Uterus (tissue), 3 donors: ENCODE measurements at regions not wholly inside any gene's neighbourhood (a gene's known extent, or its start where the extent isn't known, plus 50 kb on each side); places are given as distances from the start of the nearest gene placed in this dataset.

Source experiments
- DNase-seq, 2 donors: peaks; one replicate each; pipeline ENCODE4 v3.0.0-alpha.2; 2019 to 2020
- H3K27ac ChIP-seq, 2 donors: fragments of 200-600 bp; sonication (generic); 1 replicate in 1 of 2; 2 replicates in 1 of 2; pipeline ENCODE4 v1.5.1; 2016 to 2018
- H3K27me3 ChIP-seq, 2 donors: fragments of 200-600 bp; sonication (generic); one replicate each; pipeline ENCODE4 v1.5.1; 2018 to 2019; ENCODE audit warnings: control low read depth in 1 of 2
- H3K36me3 ChIP-seq, 2 donors: fragments of 200-600 bp; sonication (generic); one replicate each; pipeline ENCODE4 v1.5.1; 2019; ENCODE audit warnings: control low read depth in 1 of 2
- H3K4me1 ChIP-seq, 2 donors: fragments of 200-600 bp; sonication (generic); one replicate each; pipeline ENCODE4 v1.5.1; 2018 to 2019; ENCODE audit warnings: control low read depth in 1 of 2
- H3K4me3 ChIP-seq, 2 donors: fragments of 200-600 bp; sonication (generic); 1 replicate in 1 of 2; 2 replicates in 1 of 2; pipeline ENCODE4 v1.5.1; 2018 to 2019; ENCODE audit warnings: mild to moderate bottlenecking in 1 of 2
- H3K9me3 ChIP-seq, 2 donors: fragments of 200-600 bp; sonication (generic); one replicate each; pipeline ENCODE4 v1.5.1; 2019; ENCODE audit warnings: control low read depth in 1 of 2
- POLR2A ChIP-seq, 2 donors: fragments of 450-650 bp; IDR thresholded peaks; one replicate each; pipeline ENCODE4 v1.6.1; 2016; ENCODE audit warnings: antibody characterized with exemption in 2 of 2, mild to moderate bottlenecking in 1 of 2, moderate library complexity in 1 of 2
- intact Hi-C: fragments of 100-400 bp; cut with DNase I; formaldehyde crosslinking; loops from one replicate; pipeline ENCODE4 v1.15.1; 2023; ENCODE audit warnings: low total_unique reads
- TF ChIP-seq, protein P1 (sequence below), 4 experiments: fragments of 200-600 bp in 2 of 4; fragments of 450-650 bp in 2 of 4; sonication (generic) in 2 of 4; IDR thresholded peaks; one replicate each; pipeline ENCODE4 v1.5.1; 2016 to 2019; ENCODE audit warnings: antibody characterized with exemption in 4 of 4, mild to moderate bottlenecking in 2 of 4, moderate library complexity in 1 of 4
- donor health status: DM: yes; HTN: yes; CAD: no.

DNA sequence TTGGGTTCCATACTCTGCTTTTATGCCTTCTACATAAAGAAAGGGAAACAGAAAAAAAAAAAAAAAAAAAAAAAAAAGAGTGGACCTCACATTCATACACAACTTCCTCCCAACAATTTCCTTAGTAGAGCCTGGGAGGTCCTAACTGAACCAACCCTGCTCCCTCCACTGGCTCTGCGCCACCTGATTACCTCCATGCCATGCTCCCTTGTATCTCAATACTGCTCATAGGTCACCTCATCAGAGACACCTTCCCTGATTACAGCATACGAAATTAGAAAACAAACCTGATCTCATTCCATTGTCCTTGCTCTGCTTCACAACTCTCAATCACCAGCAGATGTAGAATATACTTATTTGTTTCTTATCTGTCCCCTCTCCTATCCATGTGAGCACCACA is 134.2 kb upstream of the EYA4 start:
- Histone ChIP-seq H3K27ac (no peak overlapping the region), H3K4me1 (no peaks in the 10 kb centered on the region), H3K36me3 (no peaks in the 10 kb centered on the region), H3K4me3 (no peak overlapping the region), H3K27me3 (no peaks in the 10 kb centered on the region), H3K9me3 (no peaks in the 10 kb centered on the region)
- no peak for TF ChIP-seq POLR2A (IDR thresholded peaks at IDR 0.05)
- TF ChIP-seq, protein P1, sequence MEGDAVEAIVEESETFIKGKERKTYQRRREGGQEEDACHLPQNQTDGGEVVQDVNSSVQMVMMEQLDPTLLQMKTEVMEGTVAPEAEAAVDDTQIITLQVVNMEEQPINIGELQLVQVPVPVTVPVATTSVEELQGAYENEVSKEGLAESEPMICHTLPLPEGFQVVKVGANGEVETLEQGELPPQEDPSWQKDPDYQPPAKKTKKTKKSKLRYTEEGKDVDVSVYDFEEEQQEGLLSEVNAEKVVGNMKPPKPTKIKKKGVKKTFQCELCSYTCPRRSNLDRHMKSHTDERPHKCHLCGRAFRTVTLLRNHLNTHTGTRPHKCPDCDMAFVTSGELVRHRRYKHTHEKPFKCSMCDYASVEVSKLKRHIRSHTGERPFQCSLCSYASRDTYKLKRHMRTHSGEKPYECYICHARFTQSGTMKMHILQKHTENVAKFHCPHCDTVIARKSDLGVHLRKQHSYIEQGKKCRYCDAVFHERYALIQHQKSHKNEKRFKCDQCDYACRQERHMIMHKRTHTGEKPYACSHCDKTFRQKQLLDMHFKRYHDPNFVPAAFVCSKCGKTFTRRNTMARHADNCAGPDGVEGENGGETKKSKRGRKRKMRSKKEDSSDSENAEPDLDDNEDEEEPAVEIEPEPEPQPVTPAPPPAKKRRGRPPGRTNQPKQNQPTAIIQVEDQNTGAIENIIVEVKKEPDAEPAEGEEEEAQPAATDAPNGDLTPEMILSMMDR (IDR thresholded peaks at IDR 0.05), result no peak
- DNase-seq, result no peak
- intact Hi-C loops, result no loop called here

DNA sequence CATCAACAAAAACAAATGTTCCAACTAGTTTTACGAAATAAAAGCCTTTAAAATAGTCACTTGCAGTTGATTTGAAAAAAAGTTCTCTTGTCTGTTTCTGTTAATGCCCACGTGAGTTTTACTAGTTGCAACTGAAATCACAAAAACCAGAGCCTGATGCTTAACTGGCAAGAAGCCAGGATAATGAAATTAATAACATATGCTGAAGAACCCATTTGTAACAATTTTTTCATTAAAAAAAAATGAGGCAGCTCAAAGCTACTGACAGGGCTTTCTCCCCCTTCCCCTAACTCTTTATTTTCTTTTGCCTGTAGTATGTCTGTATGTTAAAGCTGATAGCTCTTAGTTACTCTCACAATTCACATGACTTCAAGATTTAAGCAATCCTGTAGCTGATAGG is 132.7 kb upstream of the EYA4 start:
- Histone ChIP-seq H3K27me3 (no peaks in the 10 kb centered on the region), H3K9me3 (no peaks in the 10 kb centered on the region), H3K36me3 (no peaks in the 10 kb centered on the region), H3K4me1 (no peaks in the 10 kb centered on the region), H3K27ac (no peak overlapping the region), H3K4me3 (no peak overlapping the region)
- TF ChIP-seq POLR2A (IDR thresholded peaks at IDR 0.05), result no peak
- TF ChIP-seq, protein P1 (IDR thresholded peaks at IDR 0.05), result no peak
- DNase-seq, result no peak
- intact Hi-C loops, result no loop called here

DNA sequence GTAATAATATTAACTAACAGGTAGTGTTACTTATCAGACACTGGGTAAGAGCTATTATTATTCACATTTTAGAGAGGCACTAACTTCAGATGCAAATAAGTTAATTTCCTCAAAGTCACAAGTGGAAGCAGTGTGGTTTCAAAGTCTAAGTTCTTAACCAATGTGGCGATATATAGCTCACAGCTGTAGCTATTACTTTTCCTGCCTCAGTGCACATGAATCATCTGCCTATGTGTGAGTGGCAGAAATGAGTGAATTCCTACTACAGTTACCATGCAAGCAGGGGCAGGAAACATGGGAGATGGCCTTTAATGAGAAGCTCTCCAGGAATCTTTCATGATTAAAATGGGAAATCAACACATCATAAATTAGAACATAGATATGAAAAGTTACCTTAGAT is 126.2 kb upstream of the EYA4 start:
- intact Hi-C loops, result no loop called here

DNA sequence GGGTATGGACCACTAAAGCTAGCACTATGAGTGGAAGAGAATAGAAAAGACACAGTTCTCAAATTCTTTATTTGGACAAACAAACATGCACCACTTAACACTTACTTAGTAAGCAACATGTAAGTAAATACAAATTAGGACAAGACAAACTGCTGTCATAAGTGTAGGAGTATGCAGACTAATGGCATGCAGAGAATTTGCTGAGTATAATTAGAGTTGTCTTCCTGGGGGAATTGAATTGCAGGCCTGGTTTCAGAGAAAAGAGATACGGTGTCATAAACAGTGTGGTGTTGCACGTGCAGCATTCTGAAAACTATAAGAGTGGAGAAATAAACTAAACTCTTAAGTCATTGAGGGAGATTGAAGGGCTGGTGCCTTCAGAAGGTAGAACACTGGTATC is 125.2 kb upstream of the EYA4 start:
- no peaks in the 10 kb centered on the region for H3K27me3 ChIP-seq
- H3K9me3 ChIP-seq, result no peaks in the 10 kb centered on the region
- no peak overlapping the region for H3K27ac ChIP-seq
- no peak overlapping the region for H3K4me3 ChIP-seq
- no peak for DNase-seq
- no peaks in the 10 kb centered on the region for H3K36me3 ChIP-seq
- no peaks in the 10 kb centered on the region for H3K4me1 ChIP-seq
- TF ChIP-seq, protein P1 (IDR thresholded peaks at IDR 0.05), result no peak
- no peak for TF ChIP-seq POLR2A (IDR thresholded peaks at IDR 0.05)
- intact Hi-C loops, result no loop called here

More for the DNA sequence above, 126.2 kb upstream of the EYA4 start:
- Histone ChIP-seq H3K4me3 (no peak overlapping the region), H3K9me3 (no peaks in the 10 kb centered on the region), H3K27ac (no peak overlapping the region), H3K36me3 (no peaks in the 10 kb centered on the region), H3K27me3 (no peaks in the 10 kb centered on the region), H3K4me1 (no peaks in the 10 kb centered on the region)
- DNase-seq, result no peak
- TF ChIP-seq POLR2A (IDR thresholded peaks at IDR 0.05), result no peak
- TF ChIP-seq, protein P1 (IDR thresholded peaks at IDR 0.05), result no peak

DNA sequence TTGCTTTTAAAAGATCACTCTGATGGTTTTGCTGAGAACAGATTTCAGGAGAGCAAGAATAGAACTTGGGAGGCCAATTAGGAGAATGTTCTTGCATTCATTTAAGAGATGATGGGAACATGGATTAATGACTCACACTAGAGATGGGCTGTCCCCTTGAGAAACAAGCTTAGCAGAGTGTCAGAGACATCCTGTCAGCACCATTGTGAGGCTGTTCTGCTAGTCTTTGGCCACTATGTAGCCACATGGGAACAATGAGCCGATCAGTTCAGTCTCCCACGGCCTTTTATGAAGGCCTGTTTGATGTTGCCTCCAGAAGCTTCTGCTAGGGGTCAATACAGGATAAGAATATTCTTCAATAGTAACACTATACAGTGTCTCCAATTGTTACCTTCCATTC is 113.0 kb upstream of the EYA4 start:
- intact Hi-C loops, result no loop called here
- H3K4me1 ChIP-seq, result peaks cover 0 to 6% of the 10 kb centered on the region in 2 donors
- no peak overlapping the region for H3K27ac ChIP-seq
- H3K27me3 ChIP-seq, result no peaks in the 10 kb centered on the region
- DNase-seq, result no peak
- H3K4me3 ChIP-seq, result no peak overlapping the region
- no peak for TF ChIP-seq POLR2A (IDR thresholded peaks at IDR 0.05)
- TF ChIP-seq, protein P1 (IDR thresholded peaks at IDR 0.05), result no peak
- H3K36me3 ChIP-seq, result no peaks in the 10 kb centered on the region
- no peaks in the 10 kb centered on the region for H3K9me3 ChIP-seq
